HCT116 (cell line): ENCODE measurements at regions not wholly inside any gene's neighbourhood (a gene's known extent, or its start where the extent isn't known, plus 50 kb on each side); places are given as distances from the start of the nearest gene placed in this dataset.
"Not testable (repeated sequence)": the region's sequence is repeated elsewhere in the genome, so short reads cannot be mapped to it uniquely, and the experiment has no call there.

Source experiments
- ATAC-seq: fragments of 200-7000 bp; cut with Tn5 transposase; 2 replicates; pipeline ENCODE4 v1.9.1; 2020; ENCODE audit warnings: mild to moderate bottlenecking, moderate library complexity
- BruUV-seq: library from RNA; stranded (reverse); fragments of 400-500 nt; replicated peaks from 2 replicates; lab custom pipeline; 2021; lab: Mats Ljungman, UMichigan
- CTCF ChIA-PET: fragments of 300-600 bp; sonication (Branson Sonifier 250); formaldehyde crosslinking; loops from one replicate; lab custom pipeline; 2021; ENCODE audit warnings: antibody characterized with exemption; lab: Charles Lee
- POLR2A ChIA-PET: fragments of 300-600, 350-600 bp; sonication (Branson Sonifier 250); formaldehyde crosslinking; loops from one replicate; lab custom pipeline; 2021; ENCODE audit warnings: antibody characterized with exemption; lab: Charles Lee
- RAD21 ChIA-PET, 2 experiments: fragments of 300-600 bp; sonication (Branson Sonifier 250); formaldehyde crosslinking; loops; one replicate each; lab custom pipeline; 2023; ENCODE audit warnings: low total read pairs in 2 of 2; ENCODE audit not compliant: uncharacterized antibody in 2 of 2, unreplicated experiment in 2 of 2, low non-redundant PET in 1 of 2; lab: Charles Lee
- DNase-seq: peaks from one replicate; pipeline ENCODE4 v3.0.0-alpha.2; 2010; ENCODE audit warnings: low read depth, low spot score
- H2AFZ ChIP-seq: fragments of 200-600 bp; shearing (Covaris generic), sonication (generic); 2 replicates; pipeline ENCODE4 v1.6.1; 2017; ENCODE audit warnings: low read depth, mixed run types, mixed read lengths, antibody characterized with exemption, low read length; ENCODE audit not compliant: poor library complexity, severe bottlenecking
- H3K27ac ChIP-seq: 2 replicates; pipeline ENCODE4 v1.5.1; 2012; ENCODE audit warnings: low read depth, low read length
- H3K27me3 ChIP-seq: fragments of 200-600 bp; sonication (generic); 2 replicates; pipeline ENCODE4 v1.6.1; 2016; ENCODE audit warnings: mixed run types, low read length, mixed read lengths; ENCODE audit not compliant: insufficient read depth
- H3K36me3 ChIP-seq, 2 experiments: fragments of 200-500 bp in 1 of 2; fragments of 200-600 bp in 1 of 2; sonication (Bioruptor generic) in 1 of 2; sonication (generic) in 1 of 2; 2 replicates each; pipeline versions ENCODE4 v1.5.1 to v1.6.1; 2014 to 2016; ENCODE audit warnings: low read length in 2 of 2, inconsistent platforms in 1 of 2, mixed read lengths in 1 of 2, mixed run types in 1 of 2; ENCODE audit not compliant: insufficient read depth in 2 of 2, control insufficient read depth in 1 of 2
- H3K4me1 ChIP-seq, 2 experiments: fragments of 200-600 bp in 1 of 2; sonication (generic) in 1 of 2; 2 replicates each; pipeline versions ENCODE4 v1.5.1 to v1.6.1; 2012 to 2017; ENCODE audit warnings: low read length in 2 of 2, inconsistent platforms in 1 of 2, mild to moderate bottlenecking in 1 of 2, mixed read lengths in 1 of 2, mixed run types in 1 of 2, moderate library complexity in 1 of 2; ENCODE audit not compliant: insufficient read depth in 2 of 2, control insufficient read depth in 1 of 2
- H3K4me2 ChIP-seq: fragments of 200-600 bp; sonication (generic); 2 replicates; pipeline ENCODE4 v1.6.1; 2017; ENCODE audit warnings: mixed run types, low read length, mixed read lengths
- H3K4me3 ChIP-seq, 2 experiments: fragments of 200-600 bp in 1 of 2; sonication (generic) in 1 of 2; replicated peaks in 1 of 2; 2 replicates each; pipeline ENCODE4 v1.5.1; 2011 to 2016; ENCODE audit warnings: low read length in 2 of 2, control low read depth in 1 of 2, low read depth in 1 of 2, mild to moderate bottlenecking in 1 of 2, mixed read lengths in 1 of 2, mixed run types in 1 of 2
- H3K79me2 ChIP-seq: fragments of 200-600 bp; sonication (generic); 2 replicates; pipeline ENCODE4 v1.6.1; 2017; ENCODE audit warnings: mild to moderate bottlenecking, mixed run types, low read length, moderate library complexity, mixed read lengths; ENCODE audit not compliant: insufficient read depth
- H3K9ac ChIP-seq: fragments of 200-600 bp; sonication (generic); 2 replicates; pipeline ENCODE4 v1.6.1; 2016; ENCODE audit warnings: low read length, mixed read lengths
- H3K9me2 ChIP-seq: fragments of 200-600 bp; sonication (generic), shearing (Covaris generic); 2 replicates; pipeline ENCODE4 v1.6.1; 2017; ENCODE audit warnings: mixed run types, mild to moderate bottlenecking, moderate library complexity; ENCODE audit not compliant: insufficient read depth
- H3K9me3 ChIP-seq, 2 experiments: fragments of 200-500 bp in 1 of 2; fragments of 200-600 bp in 1 of 2; sonication (Bioruptor generic) in 1 of 2; sonication (generic) in 1 of 2; 2 replicates each; pipeline ENCODE4 v1.6.1; 2014 to 2017; ENCODE audit warnings: low read length in 2 of 2, mixed read lengths in 2 of 2, inconsistent platforms in 1 of 2, low read depth in 1 of 2, mild to moderate bottlenecking in 1 of 2, mixed run types in 1 of 2, moderate library complexity in 1 of 2; ENCODE audit not compliant: control insufficient read depth in 1 of 2, insufficient read depth in 1 of 2
- H4K20me1 ChIP-seq: fragments of 200-600 bp; sonication (generic), shearing (Covaris generic); 2 replicates; pipeline ENCODE4 v1.6.1; 2017; ENCODE audit warnings: mixed run types, mild to moderate bottlenecking, moderate library complexity; ENCODE audit not compliant: insufficient read depth
- CTCF ChIP-seq, 3 experiments: fragments of 200-600 bp in 1 of 3; sonication (generic) in 1 of 3; IDR thresholded peaks in 2 of 3; conservative IDR thresholded peaks in 1 of 3; 2 replicates each; pipeline ENCODE4 v1.5.1; 2012 to 2017; ENCODE audit warnings: low read depth in 2 of 3, low read length in 2 of 3, antibody characterized with exemption in 1 of 3, borderline replicate concordance in 1 of 3, control low read depth in 1 of 3, mild to moderate bottlenecking in 1 of 3, mixed read lengths in 1 of 3, mixed run types in 1 of 3, moderate library complexity in 1 of 3; ENCODE audit not compliant: insufficient read depth in 1 of 3
- TCF7L2 ChIP-seq: IDR thresholded peaks from 2 replicates; pipeline ENCODE4 v1.7.0; 2011; ENCODE audit warnings: borderline replicate concordance, inconsistent platforms; ENCODE audit not compliant: insufficient read depth, insufficient read length; ENCODE audit errors: extremely low read depth
- intact Hi-C: fragments of 100-400 bp; cut with micrococcal nuclease; formaldehyde crosslinking; loops from 2 replicates; pipeline ENCODE4 v1.10.0; 2022

DNA sequence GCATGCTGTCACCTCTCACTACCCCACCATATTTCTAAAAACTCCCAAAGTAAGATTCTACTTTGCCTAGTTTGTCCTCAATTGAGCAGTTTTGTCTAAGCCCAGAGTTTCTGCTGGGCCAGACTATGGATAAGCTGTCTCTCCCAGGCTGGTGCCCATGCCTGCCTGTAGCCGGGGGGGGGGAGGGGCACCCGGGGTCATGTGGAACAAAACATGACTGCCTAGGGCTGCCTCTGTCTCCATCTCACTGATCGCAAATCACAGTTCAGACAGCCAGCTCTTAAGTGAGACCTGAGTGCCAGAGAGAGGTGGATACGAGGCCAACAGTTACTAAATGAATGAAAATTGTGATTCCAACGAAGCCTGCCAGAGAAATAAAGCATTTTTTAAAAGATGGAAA lies 78.8 kb upstream of the RPRML start (continued):
- TF ChIP-seq CTCF (IDR thresholded peaks at IDR 0.05 in 2 of 3, conservative IDR thresholded peaks at IDR 0.05 in 1 of 3; ENCODE audit: borderline replicate concordance in 1 of 3, insufficient read depth in 1 of 3, low read depth in 2 of 3, low read length in 2 of 3) (no peak), TCF7L2 (no peak)

- H3K27me3 ChIP-seq, H4K20me1 ChIP-seq, H3K27ac ChIP-seq, H3K9me2 ChIP-seq, DNase-seq, POLR2A ChIA-PET, H3K4me2 ChIP-seq, H3K79me2 ChIP-seq, CTCF ChIA-PET, H3K4me3 ChIP-seq, H2AFZ ChIP-seq, RAD21 ChIA-PET, BruUV-seq, H3K9ac ChIP-seq, ATAC-seq, H3K9me3 ChIP-seq, intact Hi-C loops: not testable (repeated sequence)
- Histone ChIP-seq H3K4me1 (peaks cover 22 to 23% of the 10 kb centered on the region in 2 experiments), H3K36me3 (peaks cover 6 to 16% of the 10 kb centered on the region in 2 experiments; a peak in 3 of 4 replicates)
Observed at GRCh38 chr17:47057279-47057678, 78.2 kb upstream of the RPRML start.

GRCh38 chr17:47056687-47057086 lies 77.6 kb upstream of the RPRML start:
- ATAC-seq, DNase-seq, POLR2A ChIA-PET, BruUV-seq, RAD21 ChIA-PET, CTCF ChIA-PET, H3K9me3 ChIP-seq, H3K4me2 ChIP-seq, H2AFZ ChIP-seq, H3K27ac ChIP-seq, intact Hi-C loops, H3K79me2 ChIP-seq, H3K4me3 ChIP-seq, H3K27me3 ChIP-seq, H3K9ac ChIP-seq, H3K9me2 ChIP-seq, H4K20me1 ChIP-seq: not testable (repeated sequence)
- Histone ChIP-seq H3K4me1 (peaks cover 22 to 23% of the 10 kb centered on the region in 2 experiments), H3K36me3 (peaks cover 6 to 16% of the 10 kb centered on the region in 2 experiments; a peak in 3 of 4 replicates)
